MM.1S (cell line): ENCODE measurements at regions not wholly inside any gene's neighbourhood (a gene's known extent, or its start where the extent isn't known, plus 50 kb on each side); places are given as distances from the start of the nearest gene placed in this dataset.

ENCODE experiments used
- DNase-seq: peaks from one replicate; pipeline ENCODE4 v3.0.0-alpha.2; 2015
- H2AFZ ChIP-seq: fragments of 300-600 bp; sonication (generic); 2 replicates; pipeline ENCODE4 v1.6.0; 2016; ENCODE audit warnings: antibody characterized with exemption, low read length
- H3F3A ChIP-seq: fragments of 300-600 bp; sonication (generic); 2 replicates; pipeline ENCODE4 v1.6.1; 2016; ENCODE audit warnings: mild to moderate bottlenecking, antibody characterized with exemption, low read length, moderate library complexity, mixed read lengths; ENCODE audit not compliant: insufficient read depth
- H3K27ac ChIP-seq: fragments of 300-600 bp; sonication (generic); 2 replicates; pipeline ENCODE4 v1.5.1; 2016; ENCODE audit warnings: mild to moderate bottlenecking, low read length
- H3K27me3 ChIP-seq: fragments of 300-600 bp; sonication (generic); replicated peaks from 2 replicates; pipeline ENCODE4 v1.6.0; 2016; ENCODE audit warnings: low read length; ENCODE audit not compliant: insufficient read depth
- H3K36me3 ChIP-seq: fragments of 300-600 bp; sonication (generic); replicated peaks from 2 replicates; pipeline ENCODE4 v1.6.1; 2016; ENCODE audit warnings: mild to moderate bottlenecking, low read length, mixed read lengths; ENCODE audit not compliant: insufficient read depth
- H3K4me1 ChIP-seq: fragments of 300-600 bp; sonication (generic); 2 replicates; pipeline ENCODE4 v1.6.1; 2016; ENCODE audit warnings: low read length, mixed read lengths
- H3K4me2 ChIP-seq: fragments of 300-600 bp; sonication (generic); 2 replicates; pipeline ENCODE4 v1.6.0; 2016; ENCODE audit warnings: low read depth, low read length
- H3K4me3 ChIP-seq: fragments of 300-600 bp; sonication (generic); 2 replicates; pipeline ENCODE4 v1.5.1; 2016; ENCODE audit warnings: low read length, mixed read lengths
- H3K79me2 ChIP-seq: fragments of 300-600 bp; sonication (generic); 2 replicates; pipeline ENCODE4 v1.6.1; 2016; ENCODE audit warnings: mixed run types, low read length, mixed read lengths
- H3K9ac ChIP-seq: fragments of 300-600 bp; sonication (generic); 2 replicates; pipeline ENCODE4 v1.6.1; 2016; ENCODE audit warnings: low read length, mixed read lengths
- H3K9me2 ChIP-seq: fragments of 300-600 bp; sonication (generic); replicated peaks from 2 replicates; pipeline ENCODE4 v1.6.1; 2016; ENCODE audit warnings: mild to moderate bottlenecking, low read length, mixed read lengths; ENCODE audit not compliant: insufficient read depth
- H3K9me3 ChIP-seq: fragments of 300-600 bp; sonication (generic); replicated peaks from 2 replicates; pipeline ENCODE4 v1.6.1; 2016; ENCODE audit warnings: mild to moderate bottlenecking, low read length, mixed read lengths; ENCODE audit not compliant: insufficient read depth
- H4K20me1 ChIP-seq: fragments of 300-600 bp; sonication (generic); 2 replicates; pipeline ENCODE4 v1.6.1; 2016; ENCODE audit warnings: mild to moderate bottlenecking, low read length, moderate library complexity, mixed read lengths; ENCODE audit not compliant: insufficient read depth
- EZH2 ChIP-seq: fragments of 300-600 bp; sonication (generic); optimal IDR thresholded peaks from 2 replicates; pipeline ENCODE3; 2017; ENCODE audit warnings: low read depth, mild to moderate bottlenecking, antibody characterized with exemption, low read length, mixed read lengths
- EZH2phosphoT487 ChIP-seq: fragments of 300-600 bp; sonication (generic); IDR thresholded peaks from 2 replicates; pipeline ENCODE4 v1.6.1; 2018; ENCODE audit warnings: antibody characterized with exemption, low read length
- TF ChIP-seq, protein P1 (sequence below): fragments of 300-600 bp; sonication (generic); IDR thresholded peaks from 2 replicates; pipeline ENCODE4 v1.5.1; 2016; ENCODE audit warnings: antibody characterized with exemption, low read length, mixed read lengths

DNA sequence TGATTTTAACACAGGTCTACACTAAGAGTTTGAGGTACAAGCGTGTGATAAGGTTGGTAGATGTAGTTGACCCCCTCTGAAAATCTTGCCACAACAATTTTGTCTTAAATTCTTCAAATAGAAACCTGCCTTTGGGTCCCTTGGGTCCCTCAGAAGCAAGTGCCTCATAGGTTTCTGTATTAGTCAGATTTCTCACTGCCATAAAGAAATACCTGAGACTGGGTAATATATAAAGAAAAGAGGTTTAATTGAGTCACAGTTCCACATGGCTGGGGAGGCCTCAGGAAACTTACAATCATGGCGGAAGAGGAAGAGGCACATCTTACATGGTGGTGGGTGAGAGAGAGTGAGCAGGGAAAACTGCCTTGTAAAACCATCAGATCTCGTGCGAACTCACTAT is 301.2 kb downstream of the MAP2K6 start:
- Histone ChIP-seq H3K4me2 (no peak overlapping the region), H3K79me2 (no peaks in the 10 kb centered on the region), H3F3A (no peaks in the 10 kb centered on the region), H3K27me3 (no peaks in the 10 kb centered on the region), H3K4me3 (no peak overlapping the region), H3K36me3 (no peaks in the 10 kb centered on the region), H3K27ac (no peak overlapping the region), H3K4me1 (no peaks in the 10 kb centered on the region), H3K9me2 (no peaks in the 10 kb centered on the region), H3K9ac (no peak overlapping the region), H3K9me3 (no peaks in the 10 kb centered on the region), H2AFZ (no peak overlapping the region), H4K20me1 (no peaks in the 10 kb centered on the region)
- no peak for DNase-seq
- TF ChIP-seq, protein P1, sequence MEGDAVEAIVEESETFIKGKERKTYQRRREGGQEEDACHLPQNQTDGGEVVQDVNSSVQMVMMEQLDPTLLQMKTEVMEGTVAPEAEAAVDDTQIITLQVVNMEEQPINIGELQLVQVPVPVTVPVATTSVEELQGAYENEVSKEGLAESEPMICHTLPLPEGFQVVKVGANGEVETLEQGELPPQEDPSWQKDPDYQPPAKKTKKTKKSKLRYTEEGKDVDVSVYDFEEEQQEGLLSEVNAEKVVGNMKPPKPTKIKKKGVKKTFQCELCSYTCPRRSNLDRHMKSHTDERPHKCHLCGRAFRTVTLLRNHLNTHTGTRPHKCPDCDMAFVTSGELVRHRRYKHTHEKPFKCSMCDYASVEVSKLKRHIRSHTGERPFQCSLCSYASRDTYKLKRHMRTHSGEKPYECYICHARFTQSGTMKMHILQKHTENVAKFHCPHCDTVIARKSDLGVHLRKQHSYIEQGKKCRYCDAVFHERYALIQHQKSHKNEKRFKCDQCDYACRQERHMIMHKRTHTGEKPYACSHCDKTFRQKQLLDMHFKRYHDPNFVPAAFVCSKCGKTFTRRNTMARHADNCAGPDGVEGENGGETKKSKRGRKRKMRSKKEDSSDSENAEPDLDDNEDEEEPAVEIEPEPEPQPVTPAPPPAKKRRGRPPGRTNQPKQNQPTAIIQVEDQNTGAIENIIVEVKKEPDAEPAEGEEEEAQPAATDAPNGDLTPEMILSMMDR: no peak
- TF ChIP-seq EZH2phosphoT487 (no peak), EZH2 (no peak)

DNA sequence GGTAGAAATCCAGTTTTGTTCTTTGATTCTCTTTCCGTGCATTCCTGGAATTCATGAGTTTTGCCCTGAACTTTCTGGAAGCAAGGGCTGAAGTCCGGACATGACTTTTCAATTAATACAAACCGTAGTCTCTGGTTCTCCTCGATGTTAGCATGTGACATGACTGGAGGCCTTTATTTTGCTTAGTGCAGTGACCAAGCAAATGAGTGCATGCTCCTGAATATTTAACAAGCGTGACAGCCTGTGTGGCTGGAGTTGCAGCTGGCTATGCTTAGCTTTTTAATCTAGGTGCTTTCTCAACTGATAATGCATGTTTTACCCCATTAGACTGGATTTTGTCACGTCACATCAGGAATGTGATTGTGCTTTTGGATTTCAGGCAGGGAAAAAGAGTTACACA is 302.1 kb downstream of the MAP2K6 start:
- no peak overlapping the region for H3K4me2 ChIP-seq
- H3K79me2 ChIP-seq: no peaks in the 10 kb centered on the region
- H3K36me3 ChIP-seq: no peaks in the 10 kb centered on the region
- H3K9ac ChIP-seq: no peak overlapping the region
- H3K27ac ChIP-seq: no peak overlapping the region
- H2AFZ ChIP-seq: no peak overlapping the region
- no peaks in the 10 kb centered on the region for H3K4me1 ChIP-seq
- H3K9me2 ChIP-seq: no peaks in the 10 kb centered on the region
- TF ChIP-seq, protein P1: no peak
- TF ChIP-seq EZH2 (no peak), EZH2phosphoT487 (no peak)
- H4K20me1 ChIP-seq: no peaks in the 10 kb centered on the region
- H3K4me3 ChIP-seq: no peak overlapping the region
- no peaks in the 10 kb centered on the region for H3F3A ChIP-seq
- DNase-seq: no peak
- H3K27me3 ChIP-seq: no peaks in the 10 kb centered on the region
- H3K9me3 ChIP-seq: no peaks in the 10 kb centered on the region

DNA sequence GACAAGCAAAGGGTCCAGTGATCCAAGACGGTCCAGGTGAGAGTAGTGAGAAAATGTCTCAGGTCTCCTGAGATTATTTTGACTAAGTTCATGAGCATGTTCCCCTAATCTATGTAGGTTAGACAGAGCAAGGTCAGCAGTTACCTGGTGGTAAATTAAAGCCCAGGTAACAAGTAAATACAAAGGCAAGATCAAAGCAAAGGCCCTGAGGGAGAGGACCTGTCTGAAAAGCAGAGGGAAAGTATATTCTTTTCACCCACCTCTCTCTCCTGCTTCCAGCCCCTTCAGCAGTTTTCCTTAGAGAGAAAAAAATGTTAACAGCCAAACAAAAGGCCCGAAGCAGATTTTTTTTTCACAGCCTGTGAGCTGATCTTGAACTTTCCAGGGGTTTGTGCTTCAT is 302.7 kb downstream of the MAP2K6 start:
- no peaks in the 10 kb centered on the region for H3K79me2 ChIP-seq
- no peak overlapping the region for H3K27ac ChIP-seq
- no peaks in the 10 kb centered on the region for H3F3A ChIP-seq
- no peaks in the 10 kb centered on the region for H3K4me1 ChIP-seq
- no peaks in the 10 kb centered on the region for H3K9me3 ChIP-seq
- DNase-seq: no peak
- H3K4me3 ChIP-seq: no peak overlapping the region
- no peaks in the 10 kb centered on the region for H4K20me1 ChIP-seq
- no peak for TF ChIP-seq EZH2
- TF ChIP-seq, protein P1: no peak
- TF ChIP-seq EZH2phosphoT487: no peak
- H2AFZ ChIP-seq: no peak overlapping the region
- no peaks in the 10 kb centered on the region for H3K9me2 ChIP-seq
- H3K9ac ChIP-seq: no peak overlapping the region
- H3K36me3 ChIP-seq: no peaks in the 10 kb centered on the region
- no peaks in the 10 kb centered on the region for H3K27me3 ChIP-seq
- H3K4me2 ChIP-seq: no peak overlapping the region
